ENCODE measurements at regions not wholly inside any gene's neighbourhood (a gene's known extent, or its start where the extent isn't known, plus 50 kb on each side); places are given as distances from the start of the nearest gene placed in this dataset.
"Not testable (repeated sequence)": the region's sequence is repeated elsewhere in the genome, so short reads cannot be mapped to it uniquely, and the experiment has no call there.

DNA sequence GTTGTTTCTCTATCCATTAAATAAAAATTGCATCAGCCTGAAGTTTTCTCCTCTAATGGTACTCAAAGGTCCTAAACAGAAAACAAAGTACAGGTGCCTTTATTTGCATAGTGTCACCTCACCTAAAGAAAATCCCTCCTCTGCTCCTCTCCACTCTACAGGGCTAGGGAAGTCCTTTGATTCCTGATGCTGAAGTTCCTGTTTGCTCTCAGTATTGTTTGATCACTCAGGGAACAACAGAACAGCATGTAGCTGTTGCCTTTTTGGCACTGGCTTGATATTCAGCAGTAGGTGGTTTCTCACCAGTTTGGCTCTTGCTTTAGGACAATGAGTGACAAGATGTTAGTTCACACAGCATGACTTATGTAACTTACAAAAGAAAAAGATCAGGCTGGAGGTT is 156.2 kb upstream of the SLC7A11 start:
- no peak for DNase-seq (ENCODE audit: low read depth)

DNA sequence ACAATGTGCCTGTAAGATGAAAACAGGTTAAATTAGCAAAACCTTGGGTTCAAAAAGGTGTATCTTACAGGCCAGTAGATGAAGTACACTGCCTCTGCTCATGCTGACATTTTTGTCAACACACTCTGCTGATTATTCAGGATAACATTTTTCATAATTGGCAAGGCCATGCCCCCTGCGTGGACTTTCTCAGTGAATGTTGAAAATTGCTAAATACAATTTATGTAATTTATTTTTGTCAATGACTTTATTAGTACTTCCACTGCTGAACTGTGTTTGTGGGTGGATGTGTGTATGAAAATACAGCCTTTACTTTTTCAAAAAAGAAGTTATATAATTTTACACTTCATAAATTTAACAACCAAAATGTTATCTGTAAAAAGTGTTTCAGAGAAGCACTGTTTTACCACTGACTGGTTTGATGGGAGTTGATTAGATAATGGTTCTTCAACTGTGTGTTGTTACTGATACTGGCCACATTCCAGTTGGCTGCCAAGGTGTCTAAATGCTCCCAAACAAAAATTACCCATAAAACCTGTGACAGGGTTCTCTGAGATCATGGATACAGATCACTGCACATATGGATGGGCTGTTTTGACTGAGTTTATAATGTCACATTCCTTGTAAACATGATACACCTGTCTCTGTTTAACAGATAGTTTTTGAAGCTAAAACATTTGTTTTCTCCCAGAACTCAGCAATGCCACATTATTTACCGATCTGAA is 151.9 kb upstream of the SLC7A11 start:
- DNase-seq (ENCODE audit: low read depth), result no peak

DNA sequence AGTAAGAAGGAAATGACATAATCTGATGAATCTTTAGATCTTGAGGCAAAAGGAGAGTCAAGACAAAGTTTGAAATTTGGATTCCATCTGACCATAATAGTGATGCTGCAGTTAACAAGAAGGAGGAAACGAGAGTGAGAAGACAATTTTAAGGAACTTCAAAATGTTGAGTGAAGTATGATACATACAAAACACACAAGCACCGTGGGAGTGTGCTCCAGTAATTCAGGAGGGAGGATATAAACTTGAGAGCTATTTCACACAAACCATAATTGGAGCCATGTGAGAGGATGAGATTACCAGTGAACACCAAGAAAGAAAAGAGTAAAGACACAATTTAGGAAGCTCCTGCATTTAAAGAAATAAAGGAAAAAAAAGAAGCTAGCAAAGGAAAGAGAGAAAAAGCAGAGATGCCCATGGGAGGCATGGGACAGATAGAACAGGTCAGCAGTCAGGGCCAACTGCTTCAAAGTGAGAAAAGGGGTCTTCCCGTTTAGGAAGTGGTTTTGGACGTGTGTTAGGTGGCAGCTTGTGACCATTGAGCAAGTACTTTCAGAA is 150.7 kb upstream of the SLC7A11 start:
- DNase-seq (ENCODE audit: low read depth), result no peak

DNA sequence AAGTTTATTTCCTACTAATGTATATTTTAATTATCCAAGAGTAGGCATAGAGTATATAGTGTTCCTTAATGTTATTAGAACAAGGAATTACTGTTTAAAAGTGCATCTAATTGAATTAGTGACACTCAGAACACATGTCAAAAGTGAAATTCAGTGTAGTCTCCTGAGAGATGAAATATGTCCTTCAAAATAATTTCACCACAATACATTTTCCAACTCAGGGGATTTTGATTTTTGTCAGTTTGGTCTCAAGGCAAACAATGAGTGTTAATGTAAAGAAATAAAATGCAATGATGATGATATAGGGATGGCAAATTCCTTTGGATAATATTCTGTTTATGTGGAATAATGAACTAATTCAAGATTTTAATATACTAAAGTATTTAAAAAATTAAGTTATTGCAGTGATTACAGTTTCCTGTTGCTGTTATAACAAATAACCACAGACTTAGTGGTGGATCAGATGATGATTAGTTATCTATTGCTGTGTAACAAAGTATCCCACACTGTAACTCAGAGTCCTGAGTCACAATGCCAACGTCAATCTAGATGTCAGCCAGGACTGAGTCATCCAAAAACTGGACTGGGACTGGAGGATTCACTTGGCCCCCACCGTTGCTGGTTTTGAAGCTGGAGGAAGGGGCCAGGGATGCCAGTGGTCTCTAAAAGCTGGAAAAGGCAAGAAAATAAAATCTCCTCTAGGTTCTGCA is 148.0 kb upstream of the SLC7A11 start:
- DNase-seq (ENCODE audit: low read depth), result no peak

DNA sequence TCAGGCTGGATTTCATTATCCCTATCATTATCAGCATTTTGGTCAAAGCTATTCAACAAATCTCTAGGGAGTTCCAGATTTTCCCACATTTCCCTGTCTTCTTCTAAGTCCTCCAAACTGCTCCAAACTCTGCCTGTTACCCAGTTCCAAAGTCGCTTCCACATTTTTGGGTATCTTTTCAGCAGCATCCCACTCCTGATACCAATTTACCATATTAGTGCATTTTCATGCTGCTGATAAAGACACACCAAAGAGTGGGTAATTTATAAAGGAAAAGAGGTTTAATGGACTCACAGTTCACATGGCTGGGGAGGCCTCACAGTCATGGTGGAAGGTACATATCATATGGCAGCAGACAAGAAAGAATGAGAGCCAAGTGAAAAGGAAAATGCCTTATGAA is 132.8 kb upstream of the SLC7A11 start:
- DNase-seq (ENCODE audit: low read depth), result no peak

DNA sequence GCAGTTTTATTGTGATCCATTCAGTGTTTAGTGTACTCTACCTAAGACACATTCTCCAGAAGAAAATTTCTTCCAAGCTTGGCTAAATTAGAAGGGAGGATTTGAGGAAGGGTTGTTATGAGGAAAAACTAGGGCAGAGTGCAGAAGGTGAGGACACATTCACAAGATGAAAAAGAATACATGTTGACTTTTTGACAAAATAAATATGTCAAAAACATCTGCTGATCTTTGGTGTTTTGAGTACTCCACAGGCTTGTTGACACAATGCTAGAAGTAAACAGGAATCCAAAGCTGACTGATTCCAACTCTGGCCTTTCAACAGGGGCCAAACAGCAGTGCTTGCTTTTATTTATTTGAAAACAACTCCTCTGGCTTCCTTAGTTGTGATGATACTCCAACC is 125.8 kb upstream of the SLC7A11 start:
- DNase-seq (ENCODE audit: low read depth), result no peak

DNA sequence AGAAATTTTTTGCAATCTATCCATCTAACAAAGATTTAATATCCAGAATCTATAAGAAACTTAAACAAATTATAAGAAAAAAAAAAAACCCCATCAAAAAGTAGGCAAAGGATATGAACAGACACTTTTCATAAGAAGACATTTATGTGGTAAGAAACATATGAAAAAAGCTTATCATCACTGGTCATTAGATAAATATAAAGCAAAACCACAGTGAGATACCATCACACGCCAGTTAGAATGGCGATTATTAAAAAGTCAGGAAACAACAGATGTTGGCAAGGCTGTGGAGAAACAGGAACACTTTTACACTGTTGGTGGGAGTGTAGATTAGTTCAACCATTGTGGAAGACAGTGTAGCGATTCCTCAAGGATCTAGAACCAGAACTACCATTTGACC is 110.3 kb upstream of the SLC7A11 start:
- DNase-seq (ENCODE audit: low read depth), result not testable (repeated sequence)

DNA sequence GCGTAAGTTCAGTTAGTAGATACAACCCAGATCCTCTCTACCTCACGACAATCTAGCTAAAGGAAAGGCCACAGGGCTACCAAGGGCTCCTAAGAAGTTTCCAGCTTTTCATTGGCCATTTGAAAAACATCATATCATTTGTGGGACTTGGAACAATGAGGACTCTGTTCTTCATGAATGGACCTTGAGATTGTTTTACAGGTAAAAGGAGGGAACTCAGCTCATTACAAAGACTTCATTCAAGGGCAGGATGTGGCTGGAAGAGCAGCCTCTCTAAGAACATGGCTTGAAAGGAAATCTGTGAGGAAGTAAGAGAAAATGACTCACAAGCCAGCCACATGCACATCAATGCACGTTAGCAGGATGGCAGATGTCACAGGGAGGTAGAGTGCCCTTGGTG is 105.9 kb upstream of the SLC7A11 start:
- DNase-seq (ENCODE audit: low read depth), result no peak

DNA sequence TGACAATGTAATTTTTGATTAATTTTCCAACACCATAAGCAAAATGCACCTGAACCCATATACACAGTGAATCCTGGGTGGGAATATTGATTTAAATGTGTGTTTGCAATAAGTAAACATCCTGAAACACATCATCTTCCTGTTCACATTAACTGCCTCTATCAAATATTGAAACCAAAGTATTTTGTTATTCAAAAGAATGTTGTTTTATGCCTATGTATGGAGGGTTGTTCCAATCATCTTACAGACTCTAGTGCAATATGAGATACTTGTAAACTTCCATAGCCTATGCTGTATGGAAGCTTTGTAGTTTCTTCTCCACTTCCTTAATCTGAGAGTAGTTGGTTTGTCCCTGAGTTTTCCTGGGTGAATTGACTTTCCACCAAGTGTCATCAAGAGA is 105.4 kb upstream of the SLC7A11 start:
- DNase-seq (ENCODE audit: low read depth), result no peak

DNA sequence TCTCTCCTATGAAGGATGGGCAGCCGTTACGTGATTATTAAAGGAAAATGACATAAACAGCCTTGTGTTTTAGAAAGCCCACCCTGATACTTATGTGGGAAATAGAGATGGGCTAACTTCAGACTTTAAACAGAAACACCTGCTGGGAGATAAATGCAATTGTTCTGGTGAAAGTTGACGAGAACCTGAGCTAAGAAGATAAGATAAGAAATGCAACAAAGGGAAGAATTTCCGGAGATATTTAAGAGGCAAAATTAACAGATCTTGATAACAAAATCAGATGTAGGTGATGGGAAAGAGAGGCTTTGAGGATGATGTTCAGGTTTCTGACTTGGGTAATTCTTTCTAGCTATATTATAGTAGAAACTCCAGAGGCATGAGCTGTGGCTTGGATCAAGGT is 102.7 kb upstream of the SLC7A11 start:
- no peak for DNase-seq (ENCODE audit: low read depth)

DNA sequence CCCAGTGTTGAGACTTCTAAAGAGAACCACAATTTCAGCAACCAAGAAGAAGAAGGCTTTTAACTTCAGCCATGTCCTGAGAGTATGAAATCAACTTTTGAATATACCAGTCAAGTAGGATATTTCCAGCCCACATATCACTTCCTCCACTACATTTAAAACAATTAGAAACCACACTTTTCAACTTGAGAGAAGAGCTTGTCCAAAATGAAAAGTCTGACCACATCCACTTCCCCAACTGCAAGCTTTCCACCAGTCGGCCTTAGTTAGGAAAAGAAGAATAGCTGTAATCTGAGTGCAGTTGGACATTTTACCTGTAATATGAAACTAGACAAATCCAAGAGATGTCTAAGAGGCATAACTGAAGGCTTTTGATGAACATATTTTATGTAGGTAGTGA is 101.9 kb upstream of the SLC7A11 start:
- no peak for DNase-seq (ENCODE audit: low read depth)

DNA sequence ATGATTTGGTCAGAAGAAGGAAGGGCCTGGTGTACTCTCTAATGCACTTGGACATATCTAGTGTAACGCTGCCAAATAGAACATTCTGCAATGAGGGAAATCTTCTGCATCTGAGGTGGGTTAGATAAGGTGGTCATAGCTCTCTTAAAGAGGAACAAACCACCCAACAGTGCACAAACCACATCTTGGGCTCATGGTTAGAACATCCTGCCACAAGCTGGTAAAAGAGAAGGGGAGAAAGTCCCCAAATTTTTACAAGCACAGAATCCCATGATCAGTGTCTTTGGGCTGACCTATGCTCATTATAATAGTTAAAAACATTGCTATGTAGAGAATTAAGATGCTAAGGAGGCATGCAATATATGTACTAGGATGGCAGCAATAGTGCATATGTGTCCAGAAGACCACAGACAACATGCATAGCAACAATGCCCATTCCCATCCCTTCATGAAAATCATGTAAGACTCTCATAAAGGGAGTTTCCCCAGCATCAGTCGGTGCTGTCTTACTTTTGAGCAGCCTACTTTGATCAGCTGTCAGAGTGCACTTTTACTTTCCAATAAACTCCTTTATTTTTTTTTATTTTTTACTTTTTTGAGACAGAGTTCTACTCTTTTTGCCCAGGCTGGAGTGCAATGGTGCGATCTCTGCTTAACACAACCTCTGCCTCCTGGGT is 99.7 kb upstream of the SLC7A11 start:
- no peak for DNase-seq (ENCODE audit: low read depth)

DNA sequence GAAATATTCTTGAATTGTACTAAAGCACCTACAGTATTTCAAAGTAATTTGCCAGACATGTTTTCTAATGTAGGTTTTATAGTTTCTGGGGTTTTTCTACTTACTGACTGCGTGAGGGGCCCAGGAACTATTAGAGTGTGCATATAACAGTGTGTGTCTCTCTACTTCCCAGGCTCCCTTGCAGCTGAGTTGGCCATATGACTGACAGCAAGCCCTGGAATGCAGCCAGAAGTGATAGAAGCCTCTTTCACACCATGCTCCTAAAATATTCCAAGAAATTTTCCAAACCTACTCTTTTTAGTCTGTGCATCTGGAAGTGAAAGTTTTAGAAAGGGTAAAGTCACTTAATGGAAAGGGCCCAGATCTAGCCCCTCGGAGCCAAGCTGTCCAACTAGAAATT is 96.7 kb upstream of the SLC7A11 start:
- DNase-seq (ENCODE audit: low read depth), result no peak

DNA sequence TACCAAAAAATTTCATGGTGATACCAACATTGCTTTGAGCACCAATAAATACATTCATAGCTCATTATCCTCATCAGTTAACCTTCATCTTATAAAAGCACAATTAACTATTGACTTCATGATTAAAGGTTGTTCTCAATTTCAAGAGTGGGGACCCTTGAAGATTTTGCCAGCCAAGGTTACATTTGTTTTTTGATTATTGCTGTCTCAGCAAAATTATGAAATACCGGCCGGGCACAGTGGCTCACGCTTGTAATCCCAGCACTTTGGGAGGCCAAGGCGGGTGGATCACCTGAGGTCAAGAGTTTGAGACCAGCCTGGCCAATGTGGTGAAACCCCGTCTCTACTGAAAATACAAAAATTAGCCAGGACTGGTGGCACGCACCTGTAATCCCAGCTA is 96.1 kb upstream of the SLC7A11 start:
- not testable (repeated sequence) for DNase-seq (ENCODE audit: low read depth)

DNA sequence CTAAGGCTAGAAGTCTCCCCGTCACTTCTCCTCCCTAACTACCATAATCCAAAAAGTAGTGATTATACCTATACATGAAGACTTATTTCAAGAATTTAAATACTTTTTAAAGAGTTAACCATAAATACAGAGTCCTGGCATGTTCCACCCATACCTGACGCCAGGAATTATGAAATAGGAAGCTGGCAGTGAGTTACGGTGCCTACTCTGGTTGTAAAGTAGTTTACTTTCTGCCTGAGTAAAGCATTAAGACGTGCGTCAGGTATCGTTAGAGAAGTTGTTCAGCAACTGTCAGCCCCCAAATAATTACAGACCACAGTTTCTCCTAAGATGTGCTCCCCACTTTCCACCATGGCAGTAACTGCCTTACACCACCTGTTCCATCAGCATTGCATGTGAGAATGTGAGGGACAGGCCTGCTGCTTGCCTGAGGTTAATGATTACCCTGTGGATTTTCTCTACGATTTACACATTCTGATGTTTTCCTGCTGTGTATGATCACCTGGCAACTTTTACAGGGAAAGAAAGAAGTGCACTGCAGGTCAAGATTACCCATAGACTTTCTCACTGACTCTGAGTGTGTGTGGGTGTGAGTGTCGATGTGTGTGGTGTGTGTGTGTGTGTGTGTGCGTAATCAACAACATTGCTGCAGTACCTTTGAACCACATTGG is 92.3 kb upstream of the SLC7A11 start:
- no peak for DNase-seq (ENCODE audit: low read depth)

DNA sequence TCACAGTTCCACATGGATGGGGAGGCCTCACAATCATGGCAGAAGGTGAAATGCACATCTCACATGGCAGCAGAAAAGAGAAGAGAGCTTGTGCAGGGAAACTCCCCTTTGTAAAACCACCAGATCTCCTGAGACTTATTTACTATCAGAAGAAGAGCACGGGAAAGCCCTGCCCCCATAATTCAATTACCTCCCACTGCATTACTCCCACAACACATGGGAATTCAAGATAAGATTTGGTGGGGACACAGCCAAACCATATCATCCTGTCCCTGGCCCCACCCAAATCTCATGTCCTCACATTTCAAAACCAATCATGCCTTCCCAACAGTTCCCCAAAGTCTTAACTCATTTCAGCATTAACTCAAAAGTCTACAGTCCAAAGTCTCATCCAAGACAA is 90.3 kb upstream of the SLC7A11 start:
- DNase-seq (ENCODE audit: low read depth), result not testable (repeated sequence)

DNA sequence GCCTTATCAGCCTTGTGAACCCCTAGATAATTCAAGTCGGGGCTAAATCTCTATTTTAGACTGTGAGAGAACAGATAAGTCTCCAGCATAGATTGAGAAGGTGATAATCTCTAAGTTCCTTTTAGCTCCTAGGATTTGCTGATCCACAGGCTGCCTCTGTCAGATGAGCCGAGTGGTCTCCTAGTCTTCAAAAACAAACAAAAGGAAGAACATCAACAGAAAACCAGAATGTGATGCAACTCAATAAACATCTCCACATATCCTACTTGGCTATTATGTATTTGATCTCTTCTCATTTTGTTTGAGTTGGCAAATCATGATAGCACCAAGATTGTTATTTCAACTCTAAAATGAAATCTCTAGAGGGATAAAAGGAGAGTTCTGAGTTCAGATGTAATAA is 88.4 kb upstream of the SLC7A11 start:
- DNase-seq (ENCODE audit: low read depth), result peak; percentile 38

DNA sequence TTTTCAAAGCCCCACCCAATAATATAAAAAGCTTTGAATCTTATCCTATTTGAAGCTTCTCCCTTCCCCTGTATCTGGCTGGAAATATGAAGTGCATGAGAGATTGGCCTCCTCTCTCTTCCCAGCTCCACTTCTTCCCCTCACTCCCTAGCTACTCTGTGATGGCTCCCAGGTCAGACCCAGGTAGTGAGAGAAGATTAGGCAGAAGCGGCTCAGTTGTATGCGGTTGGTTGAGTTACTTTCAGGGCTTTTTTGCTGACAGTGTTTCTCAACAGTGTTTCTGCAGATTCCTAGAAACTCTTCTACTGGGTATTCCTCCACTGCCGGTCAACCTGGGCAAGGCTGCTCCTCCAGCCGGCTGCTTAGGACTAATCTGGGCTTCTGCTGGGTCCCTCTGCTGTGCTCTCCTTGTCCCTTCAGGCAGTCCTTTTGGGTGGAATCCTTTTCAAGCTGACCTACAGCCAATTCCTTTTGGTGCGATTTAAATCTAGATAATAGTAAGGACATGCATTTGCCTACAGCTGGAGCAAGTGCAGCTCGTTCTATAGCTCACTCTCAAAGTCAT is 87.4 kb upstream of the SLC7A11 start:
- no peak for DNase-seq (ENCODE audit: low read depth)

DNA sequence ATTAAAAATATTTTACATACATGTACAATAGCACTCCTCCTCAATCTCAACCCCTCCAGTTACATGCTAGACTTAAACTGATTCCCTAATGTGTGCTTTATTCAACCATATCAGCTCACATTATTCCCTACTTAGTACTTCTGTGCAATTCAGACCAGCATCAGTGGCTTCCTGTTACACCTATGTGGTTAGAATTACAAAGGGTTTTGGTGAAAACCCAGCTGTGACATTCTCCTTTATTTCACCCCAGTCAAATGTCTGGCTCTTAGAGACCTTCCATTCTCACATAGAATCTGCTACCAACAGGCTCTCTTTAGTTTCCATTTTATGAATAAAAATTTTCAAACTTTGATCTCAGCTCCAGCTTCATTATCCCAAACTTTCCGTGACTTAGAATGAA is 85.2 kb upstream of the SLC7A11 start:
- DNase-seq (ENCODE audit: low read depth), result no peak

DNA sequence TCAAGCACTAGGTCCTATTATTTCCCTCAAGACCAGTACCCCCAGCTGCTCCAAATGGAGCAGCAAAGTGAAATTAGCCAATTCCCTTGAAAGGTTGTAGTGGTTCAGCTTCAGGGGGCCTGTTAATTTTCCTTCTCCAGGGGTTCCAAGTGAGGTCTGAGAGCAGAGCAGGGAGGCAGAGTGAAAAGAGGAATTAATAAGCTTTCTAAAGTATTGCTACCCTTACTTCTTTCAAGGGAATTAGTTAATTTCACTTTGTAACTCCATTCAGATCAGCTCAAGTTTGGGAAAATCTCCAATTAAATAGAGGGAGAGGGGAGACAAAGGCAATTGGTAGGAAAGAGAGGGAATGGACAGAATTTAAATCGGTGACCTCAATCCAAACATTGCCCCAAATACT is 78.7 kb upstream of the SLC7A11 start:
- no peak for DNase-seq (ENCODE audit: low read depth)

DNA sequence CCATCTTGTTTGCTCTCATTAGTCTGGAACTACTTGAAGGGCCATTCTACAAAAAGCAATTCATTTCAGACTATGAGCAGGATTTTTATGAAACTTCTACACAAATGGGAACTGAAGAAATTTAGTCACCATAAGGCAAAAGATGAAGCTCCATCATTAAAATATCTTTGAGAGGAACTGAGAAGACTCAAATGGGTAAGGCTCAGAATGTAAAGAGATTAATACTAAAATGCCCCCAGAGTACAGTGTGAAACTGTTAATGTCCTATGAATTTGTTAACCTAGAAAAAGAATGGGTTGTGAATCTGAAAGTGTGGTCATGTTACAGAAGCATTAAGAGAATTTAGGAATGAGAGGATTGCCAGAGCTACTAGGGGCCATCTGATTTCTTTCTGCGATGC is 77.9 kb upstream of the SLC7A11 start:
- DNase-seq (ENCODE audit: low read depth), result no peak

DNA sequence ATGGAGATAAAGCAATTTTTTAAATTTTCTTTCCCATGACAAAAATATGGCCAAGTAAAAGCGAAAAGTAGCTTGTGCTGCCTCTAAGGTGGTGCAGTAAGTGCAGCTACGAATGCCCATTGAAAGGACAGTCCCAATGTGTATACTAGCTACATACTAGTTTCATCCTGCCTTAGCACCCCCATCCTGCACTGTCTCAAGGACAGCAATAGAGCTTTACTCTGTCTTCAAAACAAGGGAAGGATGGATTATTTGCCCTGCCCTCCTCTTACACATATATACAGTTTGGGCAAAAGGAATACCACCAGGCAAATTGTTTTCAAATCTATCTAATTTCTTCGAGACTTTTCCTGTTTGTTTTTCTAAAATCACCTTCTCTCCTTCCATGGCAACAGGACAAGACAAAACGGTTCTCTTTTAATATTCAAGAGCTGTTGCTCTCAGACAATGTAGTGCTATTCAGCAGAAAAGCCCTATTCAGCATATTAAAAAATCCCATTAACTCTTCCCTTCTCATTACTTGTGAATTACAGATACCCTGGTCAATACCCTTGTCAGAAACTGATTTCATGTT is 75.1 kb upstream of the SLC7A11 start:
- DNase-seq (ENCODE audit: low read depth), result no peak
